RKO (cell line): ENCODE measurements at regions not wholly inside any gene's neighbourhood (a gene's known extent, or its start where the extent isn't known, plus 50 kb on each side); places are given as distances from the start of the nearest gene placed in this dataset.
"Not testable (repeated sequence)": the region's sequence is repeated elsewhere in the genome, so short reads cannot be mapped to it uniquely, and the experiment has no call there.

Source experiments
- DNase-seq: peaks from one replicate; pipeline ENCODE4 v3.0.0-alpha.2; 2016; ENCODE audit warnings: low spot score

DNA sequence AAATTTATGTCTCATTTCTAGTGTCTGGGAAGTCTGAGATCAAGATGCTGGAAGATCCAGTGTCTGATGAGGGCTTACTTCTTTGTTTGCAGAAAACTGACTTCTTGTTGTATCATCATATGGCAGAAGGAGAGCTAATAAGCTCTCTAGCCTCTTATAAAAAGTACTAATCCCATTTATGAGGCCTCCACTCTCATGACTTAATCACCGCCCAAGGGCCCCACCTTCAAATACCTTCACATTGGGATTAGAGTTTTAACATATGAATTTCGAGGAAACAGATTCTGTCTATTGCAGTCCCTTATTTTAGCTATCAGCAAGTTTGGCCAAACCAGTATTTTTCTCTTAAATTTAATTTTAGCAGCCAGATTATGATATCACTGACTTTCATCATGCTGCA lies 150.2 kb upstream of the TMPRSS15 start:
- DNase-seq, result no peak

DNA sequence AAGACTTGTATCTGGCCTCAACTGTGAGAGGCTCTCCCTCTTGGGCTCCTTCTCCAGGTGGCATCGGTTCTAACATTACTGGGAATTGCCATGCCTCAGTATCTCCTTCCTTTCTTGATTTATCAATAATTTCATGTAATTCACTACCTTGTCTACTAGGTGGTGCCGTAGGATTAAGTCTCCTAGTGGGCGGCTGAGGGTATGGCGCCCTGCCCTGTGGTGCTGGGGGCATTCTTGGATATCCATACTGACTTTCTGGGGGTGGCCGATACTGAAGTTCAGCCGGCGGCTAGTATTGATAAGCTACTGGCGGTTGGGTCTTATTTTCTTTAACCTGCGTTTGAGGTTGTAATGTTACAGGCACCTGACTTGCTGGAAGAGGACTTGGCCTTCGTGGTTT lies 164.2 kb upstream of the TMPRSS15 start:
- DNase-seq, result not testable (repeated sequence)

DNA sequence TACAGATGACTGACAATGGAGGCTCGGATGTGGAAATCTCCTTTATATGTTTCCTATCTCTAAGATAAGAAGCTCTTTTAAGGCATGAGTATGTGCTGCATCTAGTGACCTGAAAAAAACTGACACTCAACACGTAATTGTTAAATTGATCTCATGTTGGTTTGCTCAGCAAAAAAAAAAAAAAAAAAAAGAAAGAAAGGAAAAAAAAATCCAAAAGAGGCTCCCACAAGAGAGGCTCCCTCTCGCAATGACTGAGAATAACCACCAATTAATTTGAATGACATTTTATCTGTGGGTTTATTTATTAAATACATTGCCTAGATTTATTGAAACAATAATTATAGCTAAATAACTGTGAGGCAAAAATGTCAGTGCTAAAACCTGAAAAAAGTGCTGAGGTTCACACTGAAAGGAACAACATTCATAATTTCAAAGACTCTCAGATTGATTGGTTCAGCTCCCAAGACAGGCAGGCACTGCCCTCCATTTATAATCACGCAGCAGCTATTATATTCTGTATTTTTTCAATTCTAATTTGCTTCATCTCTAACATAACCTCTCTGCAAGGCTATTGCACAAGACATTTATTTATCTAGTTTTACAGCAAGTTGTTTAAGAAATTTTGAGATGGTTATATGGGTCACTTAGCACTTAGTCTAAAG lies 184.5 kb upstream of the TMPRSS15 start:
- no peak for DNase-seq

DNA sequence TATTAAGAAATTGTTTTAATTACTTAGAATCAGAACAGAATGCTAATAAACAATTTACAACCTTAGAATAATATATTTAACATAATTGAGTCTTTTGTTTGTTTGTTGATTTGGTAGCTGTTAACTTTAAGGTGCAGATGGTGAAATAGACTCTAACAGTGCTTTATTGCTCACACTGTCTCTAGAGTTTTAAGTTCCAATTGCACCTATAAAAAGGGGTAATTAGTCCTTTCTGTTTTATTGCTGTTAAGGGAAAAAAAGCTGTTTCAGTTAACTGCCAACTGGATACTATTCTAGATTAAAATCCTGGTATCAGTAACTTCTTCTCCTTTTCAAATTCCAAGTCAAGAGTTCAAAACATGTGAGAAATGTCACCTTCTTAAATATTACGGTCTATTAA lies 197.6 kb upstream of the TMPRSS15 start:
- no peak for DNase-seq

DNA sequence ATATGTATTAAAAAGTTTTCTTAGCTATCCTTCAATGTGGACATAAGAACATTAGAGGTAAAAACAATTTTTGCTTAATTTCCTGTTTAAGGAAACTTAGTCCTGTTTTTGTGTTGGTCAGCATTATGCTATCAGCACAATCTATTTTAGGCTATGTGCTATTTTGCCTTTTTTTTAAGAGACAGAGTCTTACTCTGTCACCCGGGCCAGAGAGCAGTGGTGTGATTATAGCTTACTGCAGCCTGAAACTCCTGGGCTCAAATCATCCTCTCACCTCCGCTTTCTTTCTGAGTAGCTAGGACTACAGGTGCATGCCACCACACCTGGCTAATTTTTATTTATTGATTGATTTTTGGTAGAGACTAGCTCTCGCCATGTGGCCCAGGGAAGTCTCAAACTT lies 199.1 kb upstream of the TMPRSS15 start:
- no peak for DNase-seq

DNA sequence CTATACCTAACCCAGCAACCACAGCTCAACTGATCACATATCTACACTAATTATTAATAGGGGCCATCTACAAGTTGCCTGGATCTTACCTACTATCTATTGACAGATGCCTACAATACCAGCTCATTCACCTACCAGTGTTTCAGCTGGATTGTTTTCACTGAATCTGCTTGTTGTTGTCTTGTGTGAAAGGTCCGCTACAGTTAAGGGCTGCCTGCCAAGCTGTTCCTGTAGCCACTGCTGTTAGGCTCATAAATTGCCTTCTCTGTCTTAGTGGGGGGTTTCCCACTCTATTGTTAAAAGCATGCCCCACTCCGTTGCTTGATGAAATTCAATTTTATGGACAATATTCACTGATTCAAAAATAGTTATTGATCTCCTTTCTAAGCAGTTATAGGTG lies 199.7 kb upstream of the TMPRSS15 start:
- no peak for DNase-seq

DNA sequence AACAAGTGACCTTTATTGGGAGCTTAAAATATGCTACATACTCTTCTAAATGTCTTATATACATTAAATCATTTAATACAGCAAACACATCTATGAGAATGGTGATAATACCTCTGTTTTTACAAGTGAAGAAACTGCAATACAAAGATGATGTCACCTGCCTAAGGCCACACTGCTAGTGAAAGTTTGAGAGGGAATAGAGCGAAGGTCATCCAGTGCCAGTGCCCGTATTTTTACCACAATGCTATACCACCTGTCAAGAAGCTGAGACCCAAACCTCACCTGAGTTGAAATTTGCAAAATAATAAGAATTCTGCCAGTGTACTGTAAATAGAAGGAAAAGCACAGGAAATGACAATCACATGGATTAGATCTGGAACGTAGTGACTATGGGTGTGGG lies 200.4 kb upstream of the TMPRSS15 start:
- DNase-seq, result no peak

DNA sequence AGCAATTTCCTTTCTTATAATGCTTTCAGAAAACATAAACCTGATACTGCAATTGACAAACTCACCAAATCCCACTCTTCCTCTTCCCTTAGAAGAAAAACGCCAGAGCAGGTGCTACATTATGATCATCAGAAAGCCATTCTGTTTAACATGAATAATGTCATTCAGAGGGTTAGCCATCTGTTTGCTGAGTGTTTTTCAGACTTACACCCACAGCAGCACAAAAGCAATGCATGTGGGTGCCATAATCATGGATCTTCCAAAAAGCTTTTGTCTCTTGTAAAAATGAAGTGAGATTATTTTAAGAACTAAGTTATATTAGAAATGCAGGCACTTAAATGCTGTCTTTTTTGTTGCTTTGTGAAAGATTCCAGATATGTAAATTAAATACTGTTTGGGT lies 204.6 kb upstream of the TMPRSS15 start:
- DNase-seq, result no peak

DNA sequence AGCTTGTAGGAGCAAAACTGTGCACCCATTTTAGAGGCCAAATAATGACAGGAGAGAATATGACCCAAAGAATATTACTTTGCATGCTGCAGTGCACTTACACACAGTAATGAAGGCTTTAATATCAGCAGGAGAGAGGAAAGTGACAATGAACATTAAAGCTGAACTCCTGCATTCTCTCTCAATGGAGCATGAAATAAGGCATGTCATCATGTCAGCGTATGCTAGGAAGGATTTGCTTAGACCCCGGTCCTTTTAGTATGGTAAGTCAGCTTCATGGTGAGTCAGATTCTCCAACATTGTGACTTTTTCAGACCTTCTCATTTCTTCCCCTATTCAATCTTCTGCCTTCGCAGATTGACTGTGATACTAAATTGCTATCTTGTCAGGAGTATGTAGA lies 210.7 kb upstream of the TMPRSS15 start:
- DNase-seq, result no peak

DNA sequence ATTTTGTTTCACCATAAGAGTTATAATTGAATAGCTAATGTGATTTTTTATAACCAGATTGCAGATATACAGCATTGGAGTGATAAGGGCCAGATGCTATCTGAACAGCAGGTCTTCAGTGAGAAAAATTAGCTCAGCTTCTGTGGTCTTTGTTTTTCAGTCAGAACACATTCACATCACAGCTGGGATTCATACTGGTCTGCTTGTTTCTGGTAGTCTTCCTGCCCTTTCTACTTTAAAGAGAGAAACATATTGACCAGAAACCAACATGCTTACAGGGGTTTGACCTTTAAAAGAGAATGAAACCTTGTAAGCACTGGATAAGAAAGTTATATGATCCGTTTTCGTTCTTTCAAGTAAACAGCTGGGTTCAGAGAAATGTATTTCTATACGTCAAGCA lies 213.7 kb upstream of the TMPRSS15 start:
- no peak for DNase-seq

DNA sequence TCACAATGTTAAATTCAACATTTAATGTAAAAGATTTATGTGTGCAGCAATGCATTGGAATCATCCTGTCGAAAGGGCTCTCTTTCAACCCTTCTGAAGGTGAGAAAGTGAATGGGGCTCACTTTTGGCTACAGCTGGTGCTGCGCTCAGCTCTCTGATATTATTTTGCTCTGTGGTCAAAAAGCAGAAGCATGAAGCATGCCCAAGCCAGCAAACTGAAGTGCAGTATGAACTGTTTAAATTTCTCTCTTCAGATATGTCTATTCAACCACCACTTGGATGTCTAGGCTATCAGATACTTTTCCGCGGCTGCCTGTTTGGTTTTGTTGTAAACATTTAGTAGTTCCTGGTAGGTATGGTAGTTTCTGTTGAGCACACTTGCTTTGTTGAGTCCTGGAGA lies 216.9 kb upstream of the TMPRSS15 start:
- DNase-seq, result no peak

DNA sequence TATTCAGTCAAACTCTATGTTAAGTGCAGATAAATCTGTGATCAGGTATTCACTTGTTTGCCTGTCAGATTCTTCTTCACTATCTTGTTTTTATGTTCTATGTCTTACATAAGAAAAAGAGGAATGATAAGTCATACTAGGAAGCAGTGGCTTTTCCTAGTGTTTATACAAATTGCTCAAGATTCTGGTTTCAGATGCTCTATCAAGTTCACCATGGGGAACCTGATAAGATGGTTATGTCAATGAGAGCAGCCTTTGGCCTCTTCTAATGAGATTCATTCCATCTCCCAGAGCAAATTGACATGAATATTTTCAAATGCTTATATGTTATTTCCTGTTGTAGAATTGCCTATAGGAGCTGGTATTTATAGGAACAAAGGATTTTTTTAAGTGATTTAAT lies 218.8 kb upstream of the TMPRSS15 start:
- DNase-seq, result no peak

DNA sequence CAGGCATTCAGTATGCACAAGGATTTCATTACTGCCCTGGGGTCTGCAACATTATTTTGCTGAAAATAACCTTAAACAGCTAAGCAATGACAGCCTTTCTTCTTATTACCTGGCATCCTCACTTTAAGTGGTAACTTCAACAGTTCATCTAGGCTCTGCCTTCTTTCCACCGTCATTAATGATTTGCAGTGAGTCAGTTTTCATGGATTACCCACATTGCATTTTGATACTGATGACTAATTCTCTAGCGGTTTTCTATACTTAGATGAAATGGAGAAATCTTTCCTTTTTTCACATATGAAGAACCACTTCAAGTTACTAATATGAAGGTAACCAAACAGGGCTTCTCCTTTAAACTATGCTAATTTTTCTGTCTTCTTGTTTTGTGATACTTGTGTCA lies 226.9 kb upstream of the TMPRSS15 start:
- DNase-seq, result no peak

DNA sequence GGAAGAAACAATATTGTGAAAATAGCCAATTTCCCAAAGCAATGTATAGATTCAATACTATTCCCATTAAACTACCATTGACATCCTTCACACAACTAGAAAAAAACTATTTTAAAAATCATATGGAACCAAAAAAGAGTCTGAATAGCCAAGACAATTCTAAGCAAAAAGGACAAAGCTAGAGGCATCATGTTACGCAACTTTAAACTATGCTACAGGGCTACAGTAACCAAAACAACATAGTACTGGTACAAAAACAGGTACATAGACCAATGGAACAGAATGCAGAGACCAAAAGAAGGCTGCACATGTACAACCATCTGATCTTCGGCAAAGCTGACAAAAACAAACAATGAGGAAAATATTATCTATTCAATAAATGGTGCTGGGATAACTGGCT lies 233.3 kb upstream of the TMPRSS15 start:
- no peak for DNase-seq

DNA sequence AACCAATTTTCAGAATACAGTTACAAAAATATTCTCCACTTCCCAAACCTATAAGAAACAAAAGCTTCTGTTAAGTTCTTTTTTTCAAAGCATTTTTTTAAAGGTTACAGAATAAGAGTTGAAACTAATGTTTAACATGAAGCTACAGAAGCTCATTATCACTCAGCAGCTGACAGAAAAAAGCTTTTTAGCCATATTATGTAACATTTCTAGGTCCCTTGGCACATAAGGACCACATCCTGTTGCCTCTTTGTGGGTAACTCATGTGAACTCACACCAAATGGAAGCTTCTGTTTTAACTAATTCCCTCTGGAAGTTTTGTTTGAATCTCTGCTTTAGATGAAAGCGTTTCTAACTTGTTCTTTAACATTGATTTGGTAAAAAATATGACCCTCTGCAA lies 242.5 kb upstream of the TMPRSS15 start:
- no peak for DNase-seq

DNA sequence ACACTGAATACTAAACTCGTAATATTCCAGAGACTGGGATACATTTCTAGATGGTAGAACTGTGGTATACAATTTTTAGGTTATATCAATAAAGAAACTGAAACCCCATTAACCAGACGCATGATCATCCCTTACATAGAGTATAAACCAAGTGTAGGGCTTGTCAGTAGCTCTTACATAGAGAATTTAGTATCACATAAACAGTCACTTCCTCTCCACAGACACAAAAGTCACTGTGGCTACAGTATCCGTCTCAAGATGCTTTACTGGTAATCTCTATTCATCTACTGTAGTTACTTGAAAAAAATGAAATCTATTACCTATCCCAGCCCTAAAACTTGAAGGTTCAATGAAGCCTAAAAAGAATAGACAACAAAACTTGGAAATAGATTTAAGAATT lies 252.3 kb upstream of the TMPRSS15 start:
- no peak for DNase-seq

DNA sequence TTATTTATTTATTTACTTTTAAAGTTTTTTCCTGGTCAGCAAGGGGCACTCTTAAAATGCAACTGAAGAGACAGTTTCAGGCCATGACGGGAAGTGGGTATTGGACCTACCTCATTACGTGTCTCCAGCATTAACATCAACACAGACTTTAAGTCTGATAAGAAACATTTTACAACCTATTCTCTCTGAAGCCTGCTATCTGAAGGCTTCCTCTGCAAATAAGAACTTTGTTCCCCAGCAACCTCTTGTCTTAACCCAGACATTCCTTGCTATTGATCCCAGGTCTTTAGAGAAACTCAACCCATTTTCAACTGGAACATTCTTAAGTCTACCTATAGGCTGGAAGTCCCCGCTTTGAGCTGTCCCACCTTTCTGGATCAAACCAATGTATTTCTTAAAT lies 258.3 kb upstream of the TMPRSS15 start:
- DNase-seq, result no peak

DNA sequence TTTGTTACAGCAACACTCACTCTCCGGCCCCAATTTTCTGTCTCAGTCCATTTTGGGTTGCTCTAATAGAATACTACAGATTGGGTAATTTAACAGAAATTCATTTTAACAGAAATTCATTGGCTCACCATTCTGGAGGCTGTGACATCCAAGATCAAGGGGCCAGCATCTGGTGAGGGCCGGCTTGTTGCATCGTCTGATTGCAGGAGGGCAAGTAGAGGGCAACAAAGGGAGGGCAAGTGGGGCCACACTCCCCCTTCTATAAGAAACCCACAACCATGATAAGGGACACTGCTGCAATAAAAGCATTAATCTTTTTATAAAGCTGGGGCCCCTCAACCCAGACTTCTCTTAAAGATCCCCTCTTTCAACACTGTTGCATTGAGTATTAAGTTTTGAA lies 260.1 kb upstream of the TMPRSS15 start:
- no peak for DNase-seq

DNA sequence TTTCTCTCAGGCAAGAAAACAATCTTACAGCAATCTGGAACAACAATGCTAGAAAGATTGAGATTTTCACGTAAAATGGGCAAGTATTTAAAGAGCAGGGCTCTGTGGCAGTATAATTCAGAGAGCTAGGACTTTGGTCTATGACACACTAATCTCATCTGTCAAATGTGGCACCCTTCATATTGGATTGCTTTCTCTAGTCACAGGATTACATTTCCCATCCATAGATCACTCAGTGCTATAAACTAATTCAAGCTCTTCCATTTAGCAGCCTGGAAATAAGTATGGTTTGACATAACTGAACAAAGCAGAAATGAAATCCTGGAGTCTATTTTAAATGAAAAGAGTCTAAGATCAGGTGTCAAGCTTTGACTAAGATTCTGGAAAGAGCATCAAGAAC lies 263.1 kb upstream of the TMPRSS15 start:
- DNase-seq, result no peak

DNA sequence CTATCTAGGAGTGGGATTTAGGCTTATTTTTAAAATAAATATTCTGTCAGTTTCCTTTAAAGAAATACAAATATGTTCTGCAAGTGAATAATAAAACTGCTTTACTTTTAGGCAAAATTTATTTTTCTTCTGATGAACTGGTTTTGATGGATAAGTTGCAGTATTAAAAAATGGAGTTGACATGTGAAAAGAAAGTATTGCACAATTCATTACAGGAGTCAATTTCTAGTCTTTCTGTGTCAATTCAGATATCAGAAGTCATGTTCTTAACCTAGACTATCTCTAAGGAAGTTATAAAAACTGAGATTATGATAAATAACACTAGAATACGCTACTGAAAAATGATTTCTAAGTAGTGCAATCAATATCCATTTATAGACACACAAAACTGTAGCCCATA lies 270.2 kb upstream of the TMPRSS15 start:
- no peak for DNase-seq

DNA sequence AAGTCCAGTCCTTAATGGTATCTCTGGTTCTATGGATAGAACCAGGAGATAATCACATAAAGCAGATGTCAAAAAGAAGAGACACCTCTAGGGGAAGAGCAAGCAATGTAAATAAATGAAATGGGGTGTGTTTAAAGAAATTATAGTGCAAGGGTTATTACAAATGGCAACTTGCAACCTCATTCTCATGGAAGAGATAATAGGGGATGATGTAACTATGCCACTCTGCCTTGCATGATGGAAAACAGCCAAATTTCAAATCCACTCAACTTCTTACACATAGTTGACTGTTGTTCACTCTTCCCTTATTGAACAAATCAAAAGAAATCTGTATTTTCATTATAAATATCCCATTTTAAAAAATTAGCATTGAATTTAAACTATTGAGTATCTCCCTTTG lies 274.0 kb upstream of the TMPRSS15 start:
- no peak for DNase-seq

DNA sequence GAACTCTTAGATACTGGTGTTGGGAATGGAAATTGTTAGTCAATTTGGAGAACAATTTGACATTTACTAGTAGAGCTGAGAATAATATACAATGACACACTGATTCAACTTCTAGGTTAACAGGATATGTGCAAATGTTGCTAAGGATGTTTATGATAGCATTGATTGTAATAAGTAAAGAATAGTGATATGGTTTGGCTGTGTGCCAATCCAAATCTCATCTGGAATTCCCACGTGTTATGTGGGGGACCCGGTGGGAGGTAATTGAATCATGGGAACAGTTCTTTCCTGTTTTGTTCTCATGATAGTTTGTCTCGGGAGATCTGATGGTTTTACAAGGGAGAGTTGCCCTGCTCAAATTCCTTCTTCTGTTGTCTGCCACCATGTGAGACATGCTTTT lies 302.4 kb upstream of the TMPRSS15 start:
- no peak for DNase-seq

DNA sequence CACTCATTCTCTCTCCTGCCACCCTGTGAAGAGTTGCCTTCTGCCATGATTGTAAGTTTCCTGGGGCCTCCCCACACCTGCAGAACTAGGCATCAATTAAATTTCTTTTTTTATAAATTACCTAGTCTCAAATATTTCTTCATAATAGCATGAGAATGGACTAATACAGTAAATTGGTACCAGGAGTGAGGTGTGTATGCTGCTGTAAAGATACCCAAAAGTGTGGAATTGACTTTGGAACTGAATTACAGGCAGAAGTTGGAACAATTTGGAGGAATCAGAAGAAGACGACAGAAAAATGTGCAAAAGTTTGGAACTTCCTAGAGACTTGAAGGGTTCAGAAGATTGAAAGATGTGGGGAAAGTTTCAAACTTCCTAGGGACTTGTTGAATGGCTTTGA lies 308.1 kb upstream of the TMPRSS15 start:
- no peak for DNase-seq

DNA sequence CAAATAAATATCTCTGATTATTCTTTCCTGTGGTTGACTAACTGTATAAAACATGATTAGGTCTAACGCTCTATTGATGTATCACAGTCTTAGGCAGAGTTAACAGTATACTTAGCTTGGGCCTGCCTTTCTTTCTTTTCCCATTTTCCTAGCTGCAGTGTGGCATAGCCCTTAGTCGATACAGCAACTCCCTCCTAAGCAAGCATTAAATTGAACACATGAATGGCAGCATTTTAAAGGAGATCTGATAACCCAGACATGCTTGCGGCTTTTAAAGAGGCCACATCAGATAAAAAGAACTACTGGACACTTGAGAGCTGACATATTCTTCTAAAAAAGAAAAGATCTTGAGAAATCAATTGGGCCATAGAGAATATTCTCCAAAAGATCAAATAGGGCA lies 312.0 kb upstream of the TMPRSS15 start:
- DNase-seq, result no peak

DNA sequence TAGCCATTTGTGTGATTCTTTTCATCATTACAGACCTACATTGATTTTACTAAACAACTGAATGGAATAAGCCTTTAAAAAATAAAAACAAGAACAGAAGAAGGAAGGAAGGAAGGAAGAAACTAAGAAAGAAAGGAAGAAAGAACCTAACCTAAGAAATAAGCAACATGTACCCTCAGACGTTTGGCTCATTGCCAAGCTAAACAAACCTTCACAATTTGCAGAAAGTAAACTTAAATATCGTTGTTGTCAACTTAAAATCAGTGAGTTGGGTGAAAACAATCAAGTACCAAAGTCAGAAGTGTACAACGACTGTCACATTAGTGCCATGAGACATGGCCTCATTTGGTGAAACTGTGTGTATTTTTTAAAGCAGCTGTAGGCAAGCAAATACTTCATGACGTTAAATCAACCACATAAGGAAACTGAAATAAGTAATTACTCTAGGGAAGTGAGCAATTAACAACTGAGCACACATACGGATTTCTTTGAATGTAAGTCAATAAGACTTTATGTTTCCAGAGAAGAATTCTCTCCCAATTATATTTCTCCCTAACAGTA lies 313.1 kb upstream of the TMPRSS15 start:
- no peak for DNase-seq
